DND-41 (cell line): ENCODE measurements at regions not wholly inside any gene's neighbourhood (a gene's known extent, or its start where the extent isn't known, plus 50 kb on each side); places are given as distances from the start of the nearest gene placed in this dataset.
"Not testable (repeated sequence)": the region's sequence is repeated elsewhere in the genome, so short reads cannot be mapped to it uniquely, and the experiment has no call there.

Source experiments
- ATAC-seq: fragments of 200-7000 bp; cut with Tn5 transposase; 3 replicates; pipeline ENCODE4 v1.9.1; 2021; ENCODE audit warnings: low read depth; ENCODE audit not compliant: insufficient read depth
- DNase-seq: peaks from one replicate; pipeline ENCODE4 v3.0.0-alpha.2; 2020
- H2AFZ ChIP-seq: 2 replicates; pipeline ENCODE4 v1.6.0; 2012; ENCODE audit warnings: low read depth, low read length
- H3K27ac ChIP-seq: 2 replicates; pipeline ENCODE4 v1.5.1; 2012; ENCODE audit warnings: low read length, inconsistent platforms
- H3K27me3 ChIP-seq: fragments of 200-600 bp; sonication (generic); 2 replicates; pipeline ENCODE4 v1.6.0; 2012; ENCODE audit warnings: low read length, mild to moderate bottlenecking, inconsistent platforms; ENCODE audit not compliant: insufficient read depth, poor library complexity
- H3K36me3 ChIP-seq: 2 replicates; pipeline ENCODE4 v1.5.1; 2012; ENCODE audit warnings: low read length, inconsistent platforms; ENCODE audit not compliant: insufficient read depth
- H3K4me1 ChIP-seq: 2 replicates; pipeline ENCODE4 v1.5.1; 2012; ENCODE audit warnings: mild to moderate bottlenecking, low read length; ENCODE audit not compliant: insufficient read depth
- H3K4me2 ChIP-seq: 2 replicates; pipeline ENCODE4 v1.6.0; 2012; ENCODE audit warnings: mild to moderate bottlenecking, moderate library complexity, low read length, inconsistent platforms; ENCODE audit not compliant: insufficient read depth
- H3K4me3 ChIP-seq, 2 experiments: fragments of 200-600 bp in 1 of 2; shearing (Covaris generic) in 1 of 2; 2 replicates each; pipeline ENCODE4 v1.5.1; 2012 to 2016; ENCODE audit warnings: inconsistent platforms in 2 of 2, low read length in 2 of 2, mild to moderate bottlenecking in 2 of 2, low read depth in 1 of 2, moderate library complexity in 1 of 2
- H3K79me2 ChIP-seq: 2 replicates; pipeline ENCODE4 v1.6.0; 2012; ENCODE audit warnings: low read length, inconsistent platforms; ENCODE audit not compliant: insufficient read depth
- H3K9ac ChIP-seq: 2 replicates; pipeline ENCODE4 v1.6.0; 2012; ENCODE audit warnings: low read depth, mild to moderate bottlenecking, inconsistent platforms, low read length, moderate library complexity
- H3K9me3 ChIP-seq: 2 replicates; pipeline ENCODE4 v1.5.1; 2012; ENCODE audit warnings: low read length, moderate library complexity, mild to moderate bottlenecking, inconsistent platforms; ENCODE audit not compliant: insufficient read depth, severe bottlenecking
- H4K20me1 ChIP-seq: 2 replicates; pipeline ENCODE4 v1.6.0; 2012; ENCODE audit warnings: low read length; ENCODE audit not compliant: insufficient read depth
- CTCF ChIP-seq: IDR thresholded peaks from 2 replicates; pipeline ENCODE4 v1.5.1; 2012; ENCODE audit warnings: borderline replicate concordance, low read length, moderate library complexity, mild to moderate bottlenecking; ENCODE audit not compliant: poor library complexity, severe bottlenecking; ENCODE audit errors: extremely low read depth
- EZH2 ChIP-seq: IDR thresholded peaks from 3 replicates; pipeline ENCODE4 v1.6.1; 2012; ENCODE audit warnings: borderline replicate concordance, low read depth, mild to moderate bottlenecking, moderate library complexity, low read length, inconsistent platforms; ENCODE audit not compliant: severe bottlenecking

- Histone ChIP-seq H3K79me2 (no peaks in the 10 kb centered on the region), H3K4me1 (no peaks in the 10 kb centered on the region), H4K20me1 (no peaks in the 10 kb centered on the region), H3K9ac (no peak overlapping the region), H3K27ac (no peak overlapping the region), H3K27me3 (no peaks in the 10 kb centered on the region), H3K4me3 (no peak overlapping the region), H3K36me3 (no peaks in the 10 kb centered on the region), H3K4me2 (no peak overlapping the region), H2AFZ (no peak overlapping the region), H3K9me3 (no peaks in the 10 kb centered on the region)
- ATAC-seq, result no peak
- DNase-seq, result no peak
- TF ChIP-seq EZH2 (no peak), CTCF (no peak)
Measured at GRCh38 chr4:97081951-97082350, 1061.3 kb downstream of the STPG2 start.

DNA sequence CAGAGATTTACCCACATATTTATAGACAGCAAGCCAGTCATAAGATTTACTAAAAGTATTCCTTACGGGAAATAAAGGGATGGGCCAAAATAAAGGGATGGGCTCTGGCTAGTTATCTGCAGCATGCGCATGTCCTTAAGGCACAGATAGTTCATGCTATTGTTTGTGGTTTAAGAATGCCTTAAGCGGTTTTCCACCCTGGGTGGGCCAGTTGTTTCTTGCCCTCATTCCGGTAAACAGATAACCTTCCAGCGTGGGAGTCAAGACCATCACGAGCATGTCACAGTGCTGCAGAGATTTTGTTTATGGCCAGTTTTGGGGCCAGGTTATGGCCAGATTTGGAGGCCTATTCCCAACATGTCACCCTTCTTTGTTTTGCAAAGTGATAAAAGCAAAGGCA is 1046.2 kb downstream of the STPG2 start:
- H3K9ac ChIP-seq, DNase-seq, H3K27me3 ChIP-seq, H3K79me2 ChIP-seq, H3K4me1 ChIP-seq, H2AFZ ChIP-seq, H3K4me2 ChIP-seq, H3K4me3 ChIP-seq, ATAC-seq, H3K36me3 ChIP-seq, H3K9me3 ChIP-seq, H4K20me1 ChIP-seq, H3K27ac ChIP-seq: not testable (repeated sequence)

GRCh38 chr4:97101171-97101570 is 1042.1 kb downstream of the STPG2 start:
- not testable (repeated sequence) for H3K27ac ChIP-seq, H3K79me2 ChIP-seq, H3K9me3 ChIP-seq, ATAC-seq, H3K4me2 ChIP-seq, H3K9ac ChIP-seq, H3K4me3 ChIP-seq, H3K27me3 ChIP-seq, H4K20me1 ChIP-seq, H2AFZ ChIP-seq, H3K36me3 ChIP-seq, DNase-seq, H3K4me1 ChIP-seq

DNA sequence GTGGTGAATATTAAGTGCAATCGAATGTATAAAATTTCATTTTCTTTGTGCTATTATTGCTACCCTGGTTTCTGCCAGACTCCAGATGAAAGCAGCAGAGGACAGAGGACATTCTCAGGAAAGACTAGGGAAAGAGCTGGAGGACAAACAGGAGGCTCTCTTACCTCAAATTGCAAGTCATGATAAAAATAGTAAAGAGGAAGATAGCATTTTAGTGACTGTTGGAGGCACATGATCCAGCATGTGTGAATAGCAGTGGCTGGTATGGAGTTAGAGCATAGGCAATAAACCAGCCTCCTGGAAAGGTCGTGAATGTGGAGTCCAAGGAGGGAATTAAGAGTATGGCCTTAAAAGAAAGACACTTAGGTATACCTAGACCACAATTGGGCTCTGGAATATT is 1040.0 kb downstream of the STPG2 start:
- Histone ChIP-seq H3K36me3 (no peaks in the 10 kb centered on the region), H3K9ac (no peak overlapping the region), H3K27ac (no peak overlapping the region), H3K9me3 (no peaks in the 10 kb centered on the region), H3K4me1 (no peaks in the 10 kb centered on the region), H3K4me2 (no peak overlapping the region), H3K4me3 (no peak overlapping the region), H3K79me2 (no peaks in the 10 kb centered on the region), H3K27me3 (no peaks in the 10 kb centered on the region), H2AFZ (peak overlapping the region; percentile 38; the same call in 1 of the 2 replicates), H4K20me1 (no peaks in the 10 kb centered on the region)
- TF ChIP-seq EZH2 (no peak), CTCF (no peak)
- ATAC-seq, result no peak
- no peak for DNase-seq

DNA sequence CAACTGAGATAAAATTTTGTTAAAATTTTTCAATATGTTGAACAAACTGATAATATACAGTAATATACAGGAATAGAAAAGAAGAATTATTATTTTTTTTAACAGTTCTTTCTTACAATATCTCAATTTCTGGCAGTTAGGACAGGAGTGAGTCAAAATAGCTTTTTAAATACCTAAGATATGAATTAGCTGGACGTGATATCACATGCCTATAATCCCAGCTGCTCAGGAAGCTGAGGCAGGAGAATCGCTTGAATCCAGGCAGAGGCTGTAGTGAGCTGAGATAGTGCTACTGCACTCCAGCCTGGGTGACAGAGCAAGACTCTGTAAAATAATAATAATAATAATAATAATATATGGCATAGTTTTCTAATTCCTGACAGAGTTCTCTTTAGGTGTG is 1039.3 kb downstream of the STPG2 start:
- Histone ChIP-seq H3K9me3 (no peaks in the 10 kb centered on the region), H3K9ac (no peak overlapping the region), H4K20me1 (no peaks in the 10 kb centered on the region), H3K79me2 (no peaks in the 10 kb centered on the region), H3K4me2 (no peak overlapping the region), H3K4me1 (no peaks in the 10 kb centered on the region), H3K36me3 (no peaks in the 10 kb centered on the region), H2AFZ (no peak overlapping the region), H3K27me3 (no peaks in the 10 kb centered on the region), H3K4me3 (no peak overlapping the region), H3K27ac (no peak overlapping the region)
- TF ChIP-seq EZH2, result no peak
- TF ChIP-seq CTCF, result no peak
- DNase-seq (no peak), ATAC-seq (no peak)
